ENCODE measurements at regions not wholly inside any gene's neighbourhood (a gene's known extent, or its start where the extent isn't known, plus 50 kb on each side); places are given as distances from the start of the nearest gene placed in this dataset.

DNA sequence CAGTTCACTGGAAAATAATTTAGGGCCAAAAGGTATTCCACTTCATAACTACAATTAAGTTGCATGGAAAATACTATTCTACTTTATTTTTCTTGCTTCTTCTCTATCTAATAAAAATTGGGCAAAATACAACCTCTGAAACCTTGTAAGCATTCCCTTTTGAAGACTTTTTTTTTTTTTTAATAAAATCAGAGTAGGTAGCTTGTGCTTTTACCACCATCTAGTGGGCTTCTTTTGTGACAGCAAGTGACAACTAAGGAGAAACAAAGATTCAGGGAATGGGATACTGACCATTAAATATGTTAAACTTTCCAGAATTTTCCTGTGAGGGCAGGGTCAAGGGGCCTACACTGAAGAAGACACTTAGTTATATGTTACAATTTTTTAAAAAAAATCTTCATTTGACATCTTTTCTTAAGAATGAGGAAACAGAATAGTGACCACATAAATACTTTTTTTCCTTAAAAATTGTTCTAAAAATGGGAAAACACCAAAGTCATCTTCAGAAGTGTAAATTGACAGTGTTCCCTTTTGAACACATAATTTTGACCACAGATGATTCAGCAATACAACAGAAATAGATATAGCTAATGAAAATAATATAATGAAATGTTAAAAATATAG, 1183.2 kb upstream of the ACVR2A start:
- no peaks in the 10 kb centered on the region for H3K9me3 Mint-ChIP-seq
- intact Hi-C loops (cut with micrococcal nuclease), result no loop called here
- H3K4me1 Mint-ChIP-seq, result no peaks in the 10 kb centered on the region
- H3K4me3 Mint-ChIP-seq, result no peak overlapping the region
- ChIA-PET POLR2A (no interaction called here), CTCF (no interaction called here)
- ATAC-seq (ENCODE audit: low read depth) (no peak), DNase-seq (no peak)
- no peak overlapping the region for H3K27ac Mint-ChIP-seq
- no peak for TF ChIP-seq CTCF (IDR thresholded peaks at IDR 0.05)
- H3K27me3 Mint-ChIP-seq, result no peaks in the 10 kb centered on the region
- no peaks in the 10 kb centered on the region for H3K36me3 Mint-ChIP-seq (ENCODE audit: low read depth)

DNA sequence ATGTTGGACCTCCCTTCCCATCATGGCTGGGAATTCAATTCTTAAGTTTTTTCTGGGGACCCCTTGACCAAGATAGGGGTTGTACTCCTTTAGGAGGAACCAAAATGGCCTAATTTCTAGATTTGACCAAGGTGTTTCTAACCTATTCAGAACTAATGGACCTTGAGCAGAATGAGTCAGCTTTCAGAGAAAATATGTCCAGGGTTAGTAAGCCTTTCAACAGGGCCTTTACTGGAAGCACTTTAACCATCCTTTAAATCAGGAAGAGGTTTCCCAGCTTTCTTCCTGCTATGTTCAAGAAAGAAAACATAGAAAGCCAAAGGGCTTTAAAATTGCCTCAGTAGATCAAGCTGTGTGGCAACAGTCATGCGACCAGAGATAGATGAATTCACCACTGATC, 1184.9 kb upstream of the ACVR2A start:
- CTCF ChIA-PET, result no interaction called here
- Mint-ChIP-seq H3K36me3 (ENCODE audit: low read depth) (no peaks in the 10 kb centered on the region), H3K27me3 (no peaks in the 10 kb centered on the region), H3K27ac (no peak overlapping the region), H3K9me3 (no peaks in the 10 kb centered on the region), H3K4me3 (no peak overlapping the region), H3K4me1 (no peaks in the 10 kb centered on the region)
- ATAC-seq (ENCODE audit: low read depth) (no peak), DNase-seq (no peak)
- intact Hi-C loops (cut with micrococcal nuclease), result no loop called here
- POLR2A ChIA-PET, result no interaction called here
- no peak for TF ChIP-seq CTCF (IDR thresholded peaks at IDR 0.05)

- no peak for TF ChIP-seq CTCF (IDR thresholded peaks at IDR 0.05)
- Mint-ChIP-seq H3K27ac (no peak overlapping the region), H3K4me1 (no peaks in the 10 kb centered on the region), H3K36me3 (ENCODE audit: low read depth) (no peaks in the 10 kb centered on the region), H3K27me3 (no peaks in the 10 kb centered on the region), H3K4me3 (no peak overlapping the region), H3K9me3 (no peaks in the 10 kb centered on the region)
- POLR2A ChIA-PET, result no interaction called here
- ATAC-seq (ENCODE audit: low read depth) (no peak), DNase-seq (no peak)
- CTCF ChIA-PET, result no interaction called here
- intact Hi-C loops (cut with micrococcal nuclease), result no loop called here
Observed at GRCh38 chr2:146652311-146652710, 1192.5 kb upstream of the ACVR2A start.

GRCh38 chr2:146651361-146651760, 1193.5 kb upstream of the ACVR2A start:
- Mint-ChIP-seq H3K9me3 (no peaks in the 10 kb centered on the region), H3K36me3 (ENCODE audit: low read depth) (no peaks in the 10 kb centered on the region), H3K27me3 (no peaks in the 10 kb centered on the region), H3K4me3 (no peak overlapping the region), H3K27ac (no peak overlapping the region), H3K4me1 (no peaks in the 10 kb centered on the region)
- POLR2A ChIA-PET, result no interaction called here
- intact Hi-C loops (cut with micrococcal nuclease), result no loop called here
- CTCF ChIA-PET, result no interaction called here
- DNase-seq, result no peak
- no peak for ATAC-seq (ENCODE audit: low read depth)
- no peak for TF ChIP-seq CTCF (IDR thresholded peaks at IDR 0.05)

DNA sequence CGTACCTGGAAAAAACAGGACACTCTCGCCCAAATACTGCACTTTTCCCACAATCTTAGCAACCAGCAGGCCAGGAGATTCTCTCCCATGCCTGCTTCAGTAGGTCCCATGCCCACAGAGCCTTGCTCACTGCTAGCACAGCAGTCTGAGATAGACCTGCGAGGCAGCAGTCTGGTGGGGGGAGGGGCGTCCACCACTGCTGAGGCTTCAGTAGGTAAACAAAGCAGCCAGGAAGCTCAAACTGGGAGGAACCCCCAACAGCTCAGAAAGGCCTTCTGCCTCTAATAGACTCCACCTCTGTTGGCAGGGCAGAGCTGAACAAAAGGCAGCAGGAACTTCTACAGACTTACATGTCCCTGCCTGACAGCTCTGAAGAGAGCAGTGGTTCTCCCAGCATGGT, 1202.8 kb upstream of the ACVR2A start:
- no peaks in the 10 kb centered on the region for H3K27me3 Mint-ChIP-seq
- no peaks in the 10 kb centered on the region for H3K36me3 Mint-ChIP-seq (ENCODE audit: low read depth)
- H3K9me3 Mint-ChIP-seq, result no peaks in the 10 kb centered on the region
- ATAC-seq (ENCODE audit: low read depth) (no peak), DNase-seq (no peak)
- H3K4me1 Mint-ChIP-seq, result no peaks in the 10 kb centered on the region
- no peak overlapping the region for H3K4me3 Mint-ChIP-seq
- intact Hi-C loops (cut with micrococcal nuclease), result no loop called here
- ChIA-PET CTCF (no interaction called here), POLR2A (no interaction called here)
- no peak for TF ChIP-seq CTCF (IDR thresholded peaks at IDR 0.05)
- no peak overlapping the region for H3K27ac Mint-ChIP-seq
